Panc1 (cell line): ENCODE measurements at regions not wholly inside any gene's neighbourhood (a gene's known extent, or its start where the extent isn't known, plus 50 kb on each side); places are given as distances from the start of the nearest gene placed in this dataset.

Source experiments
- ATAC-seq: fragments of 200-7000 bp; cut with Tn5 transposase; 2 replicates; pipeline ENCODE4 v1.9.1; 2020; ENCODE audit warnings: mild to moderate bottlenecking, moderate library complexity
- BruUV-seq: library from RNA; stranded (reverse); fragments of 400-500 nt; replicated peaks from 2 replicates; lab custom pipeline; 2021; lab: Mats Ljungman, UMichigan
- CTCF ChIA-PET: fragments of 300-600 bp; sonication (Branson Sonifier 250); formaldehyde crosslinking; loops from one replicate; lab custom pipeline; 2022; ENCODE audit warnings: antibody characterized with exemption; lab: Charles Lee
- POLR2A ChIA-PET: fragments of 300-600 bp; sonication (Branson Sonifier 250); formaldehyde crosslinking; loops from one replicate; lab custom pipeline; 2022; ENCODE audit warnings: antibody characterized with exemption; lab: Charles Lee
- DNase-seq: peaks from one replicate; pipeline ENCODE4 v3.0.0-alpha.2; 2010; ENCODE audit warnings: low read depth, low spot score
- H3K27ac ChIP-seq: 2 replicates; pipeline ENCODE4 v1.5.1; 2011; ENCODE audit warnings: mild to moderate bottlenecking, low read length, inconsistent platforms
- H3K27me3 ChIP-seq: fragments of 200-500 bp; sonication (Bioruptor generic); 2 replicates; pipeline ENCODE4 v1.6.0; 2014; ENCODE audit warnings: low read length, inconsistent platforms; ENCODE audit not compliant: control insufficient read depth, insufficient read depth
- H3K36me3 ChIP-seq: fragments of 200-500 bp; sonication (Bioruptor generic); 2 replicates; pipeline ENCODE4 v1.5.1; 2014; ENCODE audit warnings: inconsistent platforms, mild to moderate bottlenecking, low read length, moderate library complexity; ENCODE audit not compliant: control insufficient read depth, insufficient read depth
- H3K4me1 ChIP-seq: 2 replicates; pipeline ENCODE4 v1.5.1; 2011; ENCODE audit warnings: inconsistent platforms, mild to moderate bottlenecking, low read length, moderate library complexity; ENCODE audit not compliant: control insufficient read depth, insufficient read depth
- H3K4me3 ChIP-seq, 2 experiments: 2 replicates each; pipeline ENCODE4 v1.5.1; 2011 to 2012; ENCODE audit warnings: low read depth in 2 of 2, low read length in 2 of 2, mild to moderate bottlenecking in 2 of 2, inconsistent platforms in 1 of 2, moderate library complexity in 1 of 2
- H3K9me3 ChIP-seq: fragments of 200-500 bp; sonication (Bioruptor generic); 2 replicates; pipeline ENCODE4 v1.5.1; 2014; ENCODE audit warnings: low read depth, mild to moderate bottlenecking, inconsistent platforms, low read length, moderate library complexity; ENCODE audit not compliant: control insufficient read depth, insufficient read depth
- POLR2AphosphoS5 ChIP-seq: IDR thresholded peaks from 2 replicates; pipeline ENCODE4 v1.6.1; 2012; ENCODE audit warnings: mild to moderate bottlenecking, low read depth, low read length, moderate library complexity
- SIN3A ChIP-seq: IDR thresholded peaks from 2 replicates; pipeline ENCODE4 v1.6.1; 2012; ENCODE audit warnings: low read depth, mild to moderate bottlenecking, low read length, moderate library complexity, borderline replicate concordance; ENCODE audit not compliant: insufficient read depth
- TCF7L2 ChIP-seq: IDR thresholded peaks from 2 replicates; pipeline ENCODE4 v1.6.1; 2011; ENCODE audit warnings: mild to moderate bottlenecking, low read depth, low read length, inconsistent platforms
- in situ Hi-C: cut with HindIII; loops from 2 replicates; pipeline ENCODE4 v1.10.0; 2016; ENCODE audit warnings: low sequenced_read_pairs, low pct_unique_long_range_greater_than_20kb
- intact Hi-C: fragments of 100-400 bp; cut with micrococcal nuclease; formaldehyde crosslinking; loops from one replicate; pipeline ENCODE4 v1.10.0; 2022; ENCODE audit not compliant: unreplicated experiment
- TF ChIP-seq, protein P1 (sequence below): fragments of 450-650 bp; IDR thresholded peaks from 2 replicates; pipeline ENCODE4 v1.5.1; 2017; ENCODE audit warnings: mild to moderate bottlenecking
- TF ChIP-seq, protein P2 (sequence below), 2 experiments: IDR thresholded peaks; 2 replicates each; pipeline ENCODE4 v1.6.1; 2011 to 2012; ENCODE audit warnings: low read depth in 2 of 2, control low read depth in 1 of 2, low read length in 1 of 2, mild to moderate bottlenecking in 1 of 2, moderate library complexity in 1 of 2; ENCODE audit not compliant: insufficient read depth in 1 of 2

DNA sequence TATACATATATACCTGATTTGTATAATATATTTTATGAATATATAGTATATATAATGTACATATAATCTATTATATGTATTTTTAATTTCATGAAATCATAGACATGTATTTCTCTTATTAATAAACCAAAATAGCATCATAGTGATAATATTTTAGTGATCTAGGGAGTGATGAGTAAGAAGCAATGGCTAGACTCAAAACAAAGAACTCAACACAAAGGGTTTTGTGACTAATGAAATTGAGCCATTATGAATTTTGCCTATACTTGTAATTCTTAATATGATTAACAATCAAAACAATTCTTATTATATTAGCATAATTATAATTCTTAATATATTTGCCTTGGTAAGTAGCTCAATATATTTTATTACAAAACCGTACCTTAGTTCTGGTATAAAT is 1614.1 kb upstream of the TMEFF2 start:
- ATAC-seq (no peak), DNase-seq (no peak)
- Histone ChIP-seq H3K9me3 (no peaks in the 10 kb centered on the region), H3K27ac (no peak overlapping the region), H3K27me3 (no peaks in the 10 kb centered on the region), H3K4me1 (no peaks in the 10 kb centered on the region), H3K4me3 (no peak overlapping the region), H3K36me3 (no peaks in the 10 kb centered on the region)
- BruUV-seq, result no TSS peak
- intact Hi-C loops (no loop called here), in situ Hi-C loops (no loop called here)
- TF ChIP-seq, protein P1, sequence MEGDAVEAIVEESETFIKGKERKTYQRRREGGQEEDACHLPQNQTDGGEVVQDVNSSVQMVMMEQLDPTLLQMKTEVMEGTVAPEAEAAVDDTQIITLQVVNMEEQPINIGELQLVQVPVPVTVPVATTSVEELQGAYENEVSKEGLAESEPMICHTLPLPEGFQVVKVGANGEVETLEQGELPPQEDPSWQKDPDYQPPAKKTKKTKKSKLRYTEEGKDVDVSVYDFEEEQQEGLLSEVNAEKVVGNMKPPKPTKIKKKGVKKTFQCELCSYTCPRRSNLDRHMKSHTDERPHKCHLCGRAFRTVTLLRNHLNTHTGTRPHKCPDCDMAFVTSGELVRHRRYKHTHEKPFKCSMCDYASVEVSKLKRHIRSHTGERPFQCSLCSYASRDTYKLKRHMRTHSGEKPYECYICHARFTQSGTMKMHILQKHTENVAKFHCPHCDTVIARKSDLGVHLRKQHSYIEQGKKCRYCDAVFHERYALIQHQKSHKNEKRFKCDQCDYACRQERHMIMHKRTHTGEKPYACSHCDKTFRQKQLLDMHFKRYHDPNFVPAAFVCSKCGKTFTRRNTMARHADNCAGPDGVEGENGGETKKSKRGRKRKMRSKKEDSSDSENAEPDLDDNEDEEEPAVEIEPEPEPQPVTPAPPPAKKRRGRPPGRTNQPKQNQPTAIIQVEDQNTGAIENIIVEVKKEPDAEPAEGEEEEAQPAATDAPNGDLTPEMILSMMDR, result no peak
- no peak for TF ChIP-seq TCF7L2
- ChIA-PET POLR2A (no interaction called here), CTCF (no interaction called here)

DNA sequence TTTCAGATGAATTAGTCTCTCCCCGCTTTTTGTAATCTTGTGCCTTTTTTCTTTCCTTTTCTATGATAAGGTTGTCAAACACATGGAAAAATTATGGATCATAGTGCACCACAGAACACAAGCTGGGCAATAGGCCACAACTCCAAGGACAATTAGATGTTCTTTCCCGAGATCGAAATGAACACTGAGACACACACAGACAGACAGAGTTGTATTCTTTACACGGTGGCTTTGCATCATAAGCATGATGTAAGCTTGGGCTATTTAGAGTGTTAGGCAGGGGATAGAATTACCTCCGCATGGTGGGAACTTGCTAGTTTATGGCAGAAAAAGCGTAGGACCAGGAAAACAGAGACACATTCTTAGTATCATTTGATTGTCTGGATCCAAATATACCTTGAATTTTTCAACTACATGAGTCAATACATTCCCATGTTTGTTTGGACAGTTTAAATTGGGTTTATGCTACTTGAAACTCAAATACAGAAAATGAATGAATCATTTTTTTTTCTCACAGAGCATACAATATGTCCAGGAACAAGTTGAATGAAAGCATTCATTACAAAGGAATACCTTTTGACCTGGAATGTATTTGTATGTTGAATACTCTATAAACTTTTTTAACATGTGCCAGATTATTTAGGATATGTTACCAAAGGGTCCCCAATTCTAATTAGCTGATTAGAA is 1611.5 kb upstream of the TMEFF2 start:
- in situ Hi-C loops (no loop called here), intact Hi-C loops (no loop called here)
- DNase-seq, result no peak
- no peaks in the 10 kb centered on the region for H3K4me1 ChIP-seq
- H3K4me3 ChIP-seq, result no peak overlapping the region
- no peak for ATAC-seq
- H3K27ac ChIP-seq, result no peak overlapping the region
- no peaks in the 10 kb centered on the region for H3K27me3 ChIP-seq
- BruUV-seq, result no TSS peak
- TF ChIP-seq, protein P1, result no peak
- no peak for TF ChIP-seq SIN3A
- TF ChIP-seq, protein P2, sequence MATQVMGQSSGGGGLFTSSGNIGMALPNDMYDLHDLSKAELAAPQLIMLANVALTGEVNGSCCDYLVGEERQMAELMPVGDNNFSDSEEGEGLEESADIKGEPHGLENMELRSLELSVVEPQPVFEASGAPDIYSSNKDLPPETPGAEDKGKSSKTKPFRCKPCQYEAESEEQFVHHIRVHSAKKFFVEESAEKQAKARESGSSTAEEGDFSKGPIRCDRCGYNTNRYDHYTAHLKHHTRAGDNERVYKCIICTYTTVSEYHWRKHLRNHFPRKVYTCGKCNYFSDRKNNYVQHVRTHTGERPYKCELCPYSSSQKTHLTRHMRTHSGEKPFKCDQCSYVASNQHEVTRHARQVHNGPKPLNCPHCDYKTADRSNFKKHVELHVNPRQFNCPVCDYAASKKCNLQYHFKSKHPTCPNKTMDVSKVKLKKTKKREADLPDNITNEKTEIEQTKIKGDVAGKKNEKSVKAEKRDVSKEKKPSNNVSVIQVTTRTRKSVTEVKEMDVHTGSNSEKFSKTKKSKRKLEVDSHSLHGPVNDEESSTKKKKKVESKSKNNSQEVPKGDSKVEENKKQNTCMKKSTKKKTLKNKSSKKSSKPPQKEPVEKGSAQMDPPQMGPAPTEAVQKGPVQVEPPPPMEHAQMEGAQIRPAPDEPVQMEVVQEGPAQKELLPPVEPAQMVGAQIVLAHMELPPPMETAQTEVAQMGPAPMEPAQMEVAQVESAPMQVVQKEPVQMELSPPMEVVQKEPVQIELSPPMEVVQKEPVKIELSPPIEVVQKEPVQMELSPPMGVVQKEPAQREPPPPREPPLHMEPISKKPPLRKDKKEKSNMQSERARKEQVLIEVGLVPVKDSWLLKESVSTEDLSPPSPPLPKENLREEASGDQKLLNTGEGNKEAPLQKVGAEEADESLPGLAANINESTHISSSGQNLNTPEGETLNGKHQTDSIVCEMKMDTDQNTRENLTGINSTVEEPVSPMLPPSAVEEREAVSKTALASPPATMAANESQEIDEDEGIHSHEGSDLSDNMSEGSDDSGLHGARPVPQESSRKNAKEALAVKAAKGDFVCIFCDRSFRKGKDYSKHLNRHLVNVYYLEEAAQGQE (IDR thresholded peaks at IDR 0.05; ENCODE audit: insufficient read depth in 1 of 2, low read depth in 2 of 2, low read length in 1 of 2), result no peak
- TF ChIP-seq POLR2AphosphoS5, result no peak
- no peak for TF ChIP-seq TCF7L2
- POLR2A ChIA-PET, result no interaction called here
- CTCF ChIA-PET, result no interaction called here
- H3K9me3 ChIP-seq, result no peaks in the 10 kb centered on the region
- no peaks in the 10 kb centered on the region for H3K36me3 ChIP-seq
